ENCODE measurements at regions not wholly inside any gene's neighbourhood (a gene's known extent, or its start where the extent isn't known, plus 50 kb on each side); places are given as distances from the start of the nearest gene placed in this dataset.

- TF ChIP-seq POU2F2 (IDR thresholded peaks at IDR 0.05; ENCODE audit: low read depth, low read length) (no peak), PAX5 (IDR thresholded peaks at IDR 0.05; ENCODE audit: insufficient read depth, low read length, severe bottlenecking) (no peak), POLR2A (IDR thresholded peaks at IDR 0.05; ENCODE audit: low read depth, low read length) (no peak), POLR2AphosphoS5 (IDR thresholded peaks at IDR 0.05; ENCODE audit: low read depth, low read length) (no peak), TAF1 (IDR thresholded peaks at IDR 0.05; ENCODE audit: low read depth, low read length) (no peak), SPI1 (IDR thresholded peaks at IDR 0.05; ENCODE audit: low read depth, low read length) (no peak)
These were observed 406.8 kb upstream of the SULF2 start for GRCh38 chr20:48192109-48192508.
